H9 (cell line): ENCODE measurements at regions not wholly inside any gene's neighbourhood (a gene's known extent, or its start where the extent isn't known, plus 50 kb on each side); places are given as distances from the start of the nearest gene placed in this dataset.

Experiments
- DNase-seq: peaks from one replicate; pipeline ENCODE4 v3.0.0-alpha.2; 2017
- H2AFZ ChIP-seq: one replicate; pipeline ENCODE4 v1.6.1; 2013; ENCODE audit warnings: mild to moderate bottlenecking, low read length, control low read depth, moderate library complexity
- H2AK5ac ChIP-seq: 2 replicates; pipeline ENCODE4 v1.6.1; 2013; ENCODE audit warnings: low read length, control low read depth, mixed read lengths; ENCODE audit not compliant: insufficient read length
- H2BK120ac ChIP-seq: one replicate; pipeline ENCODE4 v1.6.1; 2013; ENCODE audit warnings: low read depth, mild to moderate bottlenecking, low read length, control low read depth, inconsistent platforms; ENCODE audit not compliant: poor library complexity, severe bottlenecking
- H2BK12ac ChIP-seq: 2 replicates; pipeline ENCODE4 v1.6.1; 2013; ENCODE audit warnings: low read length, control low read depth, mixed read lengths, low read depth; ENCODE audit not compliant: insufficient read length
- H2BK15ac ChIP-seq: 2 replicates; pipeline ENCODE4 v1.6.1; 2013; ENCODE audit warnings: low read depth, low read length, control low read depth
- H2BK20ac ChIP-seq: one replicate; pipeline ENCODE4 v1.6.1; 2013; ENCODE audit warnings: low read depth, mild to moderate bottlenecking, low read length, control low read depth, inconsistent platforms; ENCODE audit not compliant: poor library complexity, severe bottlenecking
- H2BK5ac ChIP-seq: 2 replicates; pipeline ENCODE4 v1.6.1; 2013; ENCODE audit warnings: low read length, control low read depth, mixed read lengths; ENCODE audit not compliant: insufficient read length
- H3K14ac ChIP-seq: 2 replicates; pipeline ENCODE4 v1.6.1; 2013; ENCODE audit warnings: low read length, control low read depth; ENCODE audit not compliant: insufficient read depth
- H3K18ac ChIP-seq: 2 replicates; pipeline ENCODE4 v1.6.1; 2013; ENCODE audit warnings: low read depth, mild to moderate bottlenecking, mixed read lengths, low read length, control low read depth; ENCODE audit not compliant: insufficient read length
- H3K23ac ChIP-seq: 2 replicates; pipeline ENCODE4 v1.6.1; 2013; ENCODE audit warnings: low read length, control low read depth, mixed read lengths, low read depth; ENCODE audit not compliant: insufficient read length
- H3K23me2 ChIP-seq: 2 replicates; pipeline ENCODE4 v1.6.1; 2013; ENCODE audit warnings: low read depth, mild to moderate bottlenecking, mixed read lengths, low read length, control low read depth; ENCODE audit not compliant: insufficient read length, poor library complexity, severe bottlenecking
- H3K27ac ChIP-seq: 2 replicates; pipeline ENCODE4 v1.5.1; 2013; ENCODE audit warnings: low read length, control low read depth, mixed read lengths, low read depth; ENCODE audit not compliant: insufficient read length
- H3K27me3 ChIP-seq: 2 replicates; pipeline ENCODE4 v1.6.1; 2013; ENCODE audit warnings: low read length, control low read depth, inconsistent platforms; ENCODE audit not compliant: insufficient read depth
- H3K4ac ChIP-seq: 2 replicates; pipeline ENCODE4 v1.6.1; 2013; ENCODE audit warnings: low read depth, mild to moderate bottlenecking, control low read depth, inconsistent platforms, low read length, moderate library complexity
- H3K4me1 ChIP-seq: 2 replicates; pipeline ENCODE4 v1.6.1; 2013; ENCODE audit warnings: low read length, control low read depth, inconsistent platforms; ENCODE audit not compliant: insufficient read depth
- H3K4me2 ChIP-seq: 2 replicates; pipeline ENCODE4 v1.6.1; 2013; ENCODE audit warnings: low read length, control low read depth, mixed read lengths; ENCODE audit not compliant: insufficient read length, insufficient read depth
- H3K56ac ChIP-seq: 2 replicates; pipeline ENCODE4 v1.6.1; 2013; ENCODE audit warnings: low read depth, mild to moderate bottlenecking, mixed read lengths, low read length, control low read depth; ENCODE audit not compliant: insufficient read length
- H3K79me1 ChIP-seq: 2 replicates; pipeline ENCODE4 v1.6.1; 2013; ENCODE audit warnings: low read depth, mild to moderate bottlenecking, moderate library complexity, low read length, control low read depth, inconsistent platforms; ENCODE audit not compliant: insufficient read depth, poor library complexity, severe bottlenecking
- H3K79me2 ChIP-seq: 2 replicates; pipeline ENCODE4 v1.6.1; 2013; ENCODE audit warnings: low read length, control low read depth, inconsistent platforms; ENCODE audit not compliant: insufficient read depth
- H3K9ac ChIP-seq: 2 replicates; pipeline ENCODE4 v1.6.1; 2013; ENCODE audit warnings: low read length, control low read depth, mixed read lengths; ENCODE audit not compliant: insufficient read length; ENCODE audit errors: extremely low read depth
- H3K9me3 ChIP-seq: one replicate; pipeline ENCODE4 v1.6.1; 2013; ENCODE audit warnings: low read depth, low read length, inconsistent platforms; ENCODE audit not compliant: control insufficient read depth
- H3T11ph ChIP-seq: one replicate; pipeline ENCODE4 v1.6.1; 2013; ENCODE audit warnings: mild to moderate bottlenecking, low read length, control low read depth, inconsistent platforms
- H4K20me1 ChIP-seq: one replicate; pipeline ENCODE4 v1.6.1; 2013; ENCODE audit not compliant: control insufficient read depth, insufficient read length, insufficient read depth
- H4K5ac ChIP-seq: 2 replicates; pipeline ENCODE4 v1.6.1; 2013; ENCODE audit warnings: low read depth, mild to moderate bottlenecking, mixed read lengths, low read length, control low read depth; ENCODE audit not compliant: insufficient read length
- H4K8ac ChIP-seq: replicated peaks from 2 replicates; pipeline ENCODE4 v1.6.1; 2013; ENCODE audit warnings: low read length, control low read depth, mixed read lengths, low read depth; ENCODE audit not compliant: insufficient read length
- H4K91ac ChIP-seq: 2 replicates; pipeline ENCODE4 v1.6.1; 2013; ENCODE audit warnings: low read depth, mild to moderate bottlenecking, moderate library complexity, mixed read lengths, low read length, control low read depth; ENCODE audit not compliant: insufficient read length
- H3K27ac Mint-ChIP-seq, 3 experiments: 2 replicates in 2 of 3; 3 replicates in 1 of 3; pipeline ENCODE4 v1.8.0; 2020 to 2021; ENCODE audit warnings: mixed read lengths in 3 of 3, mild to moderate bottlenecking in 1 of 3, moderate library complexity in 1 of 3
- H3K27me3 Mint-ChIP-seq: 2 replicates; pipeline ENCODE4 v1.8.0; 2021; ENCODE audit warnings: low read depth, mild to moderate bottlenecking, moderate library complexity, mixed read lengths
- H3K36me3 Mint-ChIP-seq, 3 experiments: 2 replicates in 2 of 3; 3 replicates in 1 of 3; pipeline ENCODE4 v1.8.0; 2020 to 2021; ENCODE audit warnings: low read depth in 3 of 3, mixed read lengths in 3 of 3; ENCODE audit not compliant: insufficient read depth in 1 of 3
- H3K4me1 Mint-ChIP-seq, 2 experiments: 2 replicates each; pipeline ENCODE4 v1.8.0; 2020; ENCODE audit warnings: mixed read lengths in 2 of 2
- H3K4me3 Mint-ChIP-seq, 2 experiments: 2 replicates in 1 of 2; 3 replicates in 1 of 2; pipeline ENCODE4 v1.8.0; 2020 to 2021; ENCODE audit warnings: mild to moderate bottlenecking in 2 of 2, mixed read lengths in 2 of 2, moderate library complexity in 1 of 2
- H3K9me3 Mint-ChIP-seq, 2 experiments: 2 replicates in 1 of 2; 3 replicates in 1 of 2; pipeline ENCODE4 v1.8.0; 2020; ENCODE audit warnings: mild to moderate bottlenecking in 2 of 2, mixed read lengths in 2 of 2, moderate library complexity in 1 of 2
- CTCF ChIP-seq: fragments of 200-600 bp; sonication (generic); conservative IDR thresholded peaks from 3 replicates; pipeline ENCODE4 v1.8.0; 2021; ENCODE audit warnings: antibody characterized with exemption, mild to moderate bottlenecking

DNA sequence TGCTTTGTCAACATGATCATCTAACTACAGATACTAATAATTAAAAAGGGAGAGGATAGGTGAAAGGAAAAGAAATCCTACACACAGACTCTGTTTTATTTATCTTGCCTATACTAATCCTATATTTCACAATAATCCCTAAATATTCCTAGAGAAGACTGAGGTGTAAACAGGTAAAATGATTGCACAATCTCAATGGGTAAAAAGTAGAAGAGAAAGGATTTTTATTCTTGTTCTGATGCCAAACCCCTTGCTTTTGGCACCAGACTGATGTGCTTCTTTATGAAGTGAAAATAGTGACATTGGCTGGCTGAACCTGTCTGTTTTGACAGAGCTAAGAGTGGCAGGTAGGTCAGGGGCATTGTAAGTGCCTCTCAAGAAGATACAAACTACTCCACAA lies 101.9 kb upstream of the ZPLD1 start:
- H3K79me1 ChIP-seq: no peaks in the 10 kb centered on the region

More for the DNA sequence above, 101.9 kb upstream of the ZPLD1 start:
- Histone ChIP-seq H2BK5ac (no peak overlapping the region), H4K91ac (no peak overlapping the region), H3K27ac (no peak overlapping the region), H3K14ac (no peak overlapping the region), H3K79me2 (no peaks in the 10 kb centered on the region), H3K4ac (no peak overlapping the region), H3K9me3 (no peaks in the 10 kb centered on the region), H2BK20ac (no peak overlapping the region), H3K56ac (no peak overlapping the region), H2BK15ac (no peak overlapping the region), H3K18ac (no peak overlapping the region), H3K27me3 (no peaks in the 10 kb centered on the region), H2BK12ac (no peak overlapping the region), H3T11ph (no peak overlapping the region), H3K23me2 (no peaks in the 10 kb centered on the region), H4K20me1 (no peaks in the 10 kb centered on the region), H2BK120ac (no peak overlapping the region), H3K4me1 (no peaks in the 10 kb centered on the region), H3K23ac (no peak overlapping the region), H4K5ac (no peak overlapping the region), H3K4me2 (no peak overlapping the region), H3K9ac (no peak overlapping the region), H2AK5ac (no peak overlapping the region), H2AFZ (no peak overlapping the region), H4K8ac (no peak overlapping the region)
- H3K4me3 Mint-ChIP-seq: no peak overlapping the region
- H3K27ac Mint-ChIP-seq: no peak overlapping the region
- H3K27me3 Mint-ChIP-seq: no peaks in the 10 kb centered on the region; the same call in 1 of the 2 replicates
- H3K9me3 Mint-ChIP-seq: no peaks in the 10 kb centered on the region; a peak in 1 of 5 replicates
- no peaks in the 10 kb centered on the region for H3K36me3 Mint-ChIP-seq
- TF ChIP-seq CTCF: no peak
- no peaks in the 10 kb centered on the region for H3K4me1 Mint-ChIP-seq
- no peak for DNase-seq
